D341Med (cell line): ENCODE measurements at regions not wholly inside any gene's neighbourhood (a gene's known extent, or its start where the extent isn't known, plus 50 kb on each side); places are given as distances from the start of the nearest gene placed in this dataset.
"Not testable (repeated sequence)": the region's sequence is repeated elsewhere in the genome, so short reads cannot be mapped to it uniquely, and the experiment has no call there.

Experiments used
- DNase-seq: peaks from one replicate; pipeline ENCODE4 v3.0.0; 2012; ENCODE audit warnings: low spot score

- DNase-seq = no peak
Observed at GRCh38 chr5:167415779-167416746, 875.4 kb upstream of the WWC1 start.

- DNase-seq = no peak
Observed at GRCh38 chr5:167417662-167418061, 873.8 kb upstream of the WWC1 start.

GRCh38 chr5:167425161-167425560 is 866.3 kb upstream of the WWC1 start:
- no peak for DNase-seq

GRCh38 chr5:167426501-167426900 is 864.9 kb upstream of the WWC1 start:
- DNase-seq = no peak

- DNase-seq = not testable (repeated sequence)
Observed at GRCh38 chr5:167427641-167428040, 863.8 kb upstream of the WWC1 start.

GRCh38 chr5:167440846-167441245 is 850.6 kb upstream of the WWC1 start:
- DNase-seq = no peak

- no peak for DNase-seq
Observed at GRCh38 chr5:167442922-167443321, 848.5 kb upstream of the WWC1 start.

- DNase-seq = no peak
Observed at GRCh38 chr5:167447466-167448375, 843.7 kb upstream of the WWC1 start.

GRCh38 chr5:167448376-167448775 is 843.1 kb upstream of the WWC1 start:
- no peak for DNase-seq

- no peak for DNase-seq
Observed at GRCh38 chr5:167451076-167451475, 840.4 kb upstream of the WWC1 start.

GRCh38 chr5:167452136-167452535 is 839.3 kb upstream of the WWC1 start:
- no peak for DNase-seq

- DNase-seq = no peak
Observed at GRCh38 chr5:167453246-167454030, 838.0 kb upstream of the WWC1 start.

- no peak for DNase-seq
Observed at GRCh38 chr5:167458412-167458811, 833.0 kb upstream of the WWC1 start.

GRCh38 chr5:167460449-167461020 is 830.9 kb upstream of the WWC1 start:
- DNase-seq = no peak

- no peak for DNase-seq
Observed at GRCh38 chr5:167463939-167464338, 827.5 kb upstream of the WWC1 start.

GRCh38 chr5:167466992-167467391 is 824.5 kb upstream of the WWC1 start:
- DNase-seq = no peak

- no peak for DNase-seq
Observed at GRCh38 chr5:167472566-167473108, 818.8 kb upstream of the WWC1 start.

GRCh38 chr5:167478188-167478587 is 813.3 kb upstream of the WWC1 start:
- no peak for DNase-seq

- no peak for DNase-seq
Observed at GRCh38 chr5:167479779-167480178, 811.7 kb upstream of the WWC1 start.

- DNase-seq = no peak
Observed at GRCh38 chr5:167481345-167481744, 810.1 kb upstream of the WWC1 start.

GRCh38 chr5:167482555-167482954 is 808.9 kb upstream of the WWC1 start:
- no peak for DNase-seq
